Breast epithelium (tissue), 4 donors: ENCODE measurements at regions not wholly inside any gene's neighbourhood (a gene's known extent, or its start where the extent isn't known, plus 50 kb on each side); places are given as distances from the start of the nearest gene placed in this dataset.

Source experiments
- DNase-seq, 2 donors: peaks; one replicate each; pipeline ENCODE4 v3.0.0-alpha.2; 2019; ENCODE audit warnings: low spot score in 2 of 2
- H3K27ac ChIP-seq, 2 donors: fragments of 200-600 bp; sonication (generic) in 1 of 2; one replicate each; pipeline ENCODE4 v1.5.1; 2016 to 2019; ENCODE audit warnings: mild to moderate bottlenecking in 1 of 2
- H3K27me3 ChIP-seq, 2 donors: fragments of 200-600 bp; sonication (generic) in 1 of 2; one replicate each; pipeline versions ENCODE4 v1.5.1 to v1.6.0; 2017 to 2019; ENCODE audit warnings: control low read depth in 1 of 2, mild to moderate bottlenecking in 1 of 2
- H3K36me3 ChIP-seq: fragments of 200-600 bp; one replicate; pipeline ENCODE4 v1.5.1; 2019
- H3K4me1 ChIP-seq, 2 donors: fragments of 200-600 bp; sonication (generic); one replicate each; pipeline ENCODE4 v1.5.1; 2016 to 2019; ENCODE audit warnings: control low read depth in 1 of 2
- H3K4me3 ChIP-seq, 3 donors: fragments of 200-600 bp; sonication (generic); 1 replicate in 2 of 3; 2 replicates in 1 of 3; pipeline ENCODE4 v1.5.1; 2016 to 2019; ENCODE audit warnings: mild to moderate bottlenecking in 3 of 3, moderate library complexity in 2 of 3
- H3K9me3 ChIP-seq, 2 donors: fragments of 200-600 bp; sonication (generic) in 1 of 2; one replicate each; pipeline ENCODE4 v1.5.1; 2016 to 2019; ENCODE audit warnings: control low read depth in 1 of 2
- CTCF ChIP-seq, 3 donors: fragments of 450-650 bp; IDR thresholded peaks; one replicate each; pipeline ENCODE4 v1.5.1; 2016 to 2017; ENCODE audit warnings: antibody characterized with exemption in 3 of 3, mild to moderate bottlenecking in 3 of 3, moderate library complexity in 3 of 3
- POLR2A ChIP-seq: fragments of 450-650 bp; IDR thresholded peaks from one replicate; pipeline ENCODE4 v1.6.1; 2016; ENCODE audit warnings: antibody characterized with exemption, mild to moderate bottlenecking, moderate library complexity
- POLR2AphosphoS5 ChIP-seq, 3 donors: sonication (generic); formaldehyde crosslinking; IDR thresholded peaks; one replicate each; pipeline ENCODE4 v1.6.1; 2017; ENCODE audit warnings: antibody characterized with exemption in 3 of 3
- intact Hi-C: fragments of 100-400 bp; cut with DNase I; formaldehyde crosslinking; loops from one replicate; pipeline ENCODE4 v1.15.1; 2023; ENCODE audit warnings: low total_unique reads

GRCh38 chr11:134560066-134560465 is 148.0 kb upstream of the B3GAT1 start:
- Histone ChIP-seq H3K4me1 (no peaks in the 10 kb centered on the region), H3K9me3 (no peaks in the 10 kb centered on the region), H3K27me3 (no peaks in the 10 kb centered on the region), H3K4me3 (no peak overlapping the region), H3K36me3 (no peaks in the 10 kb centered on the region), H3K27ac (no peak overlapping the region)
- DNase-seq = no peak
- intact Hi-C loops = no loop called here
- TF ChIP-seq POLR2A (no peak), CTCF (IDR thresholded peaks at IDR 0.05) (no peak), POLR2AphosphoS5 (IDR thresholded peaks at IDR 0.05) (no peak)

GRCh38 chr11:134559602-134559962 is 147.5 kb upstream of the B3GAT1 start:
- no peaks in the 10 kb centered on the region for H3K27me3 ChIP-seq
- H3K4me3 ChIP-seq = no peak overlapping the region
- no peaks in the 10 kb centered on the region for H3K9me3 ChIP-seq
- no peak for DNase-seq
- intact Hi-C loops = no loop called here
- H3K4me1 ChIP-seq = no peaks in the 10 kb centered on the region
- H3K36me3 ChIP-seq = no peaks in the 10 kb centered on the region
- no peak for TF ChIP-seq POLR2AphosphoS5 (IDR thresholded peaks at IDR 0.05)
- no peak for TF ChIP-seq CTCF (IDR thresholded peaks at IDR 0.05)
- TF ChIP-seq POLR2A = no peak
- H3K27ac ChIP-seq = no peak overlapping the region

- peak in 1 of 2 donors; percentile 0 for DNase-seq
- intact Hi-C loops = no loop called here
- TF ChIP-seq POLR2A (no peak), POLR2AphosphoS5 (IDR thresholded peaks at IDR 0.05) (no peak), CTCF (IDR thresholded peaks at IDR 0.05) (no peak)
Observed at GRCh38 chr11:134558916-134559601, 147.0 kb upstream of the B3GAT1 start.

GRCh38 chr11:134558258-134558835 is 146.3 kb upstream of the B3GAT1 start:
- no peaks in the 10 kb centered on the region for H3K9me3 ChIP-seq
- no peak overlapping the region for H3K4me3 ChIP-seq
- no peaks in the 10 kb centered on the region for H3K27me3 ChIP-seq
- no peaks in the 10 kb centered on the region for H3K36me3 ChIP-seq
- H3K27ac ChIP-seq = no peak overlapping the region
- DNase-seq = no peak
- TF ChIP-seq CTCF (IDR thresholded peaks at IDR 0.05) (no peak), POLR2AphosphoS5 (IDR thresholded peaks at IDR 0.05) (no peak), POLR2A (no peak)
- no peaks in the 10 kb centered on the region for H3K4me1 ChIP-seq
- intact Hi-C loops = no loop called here

More at GRCh38 chr11:134558916-134559601, 147.0 kb upstream of the B3GAT1 start:
- no peaks in the 10 kb centered on the region for H3K9me3 ChIP-seq
- H3K4me3 ChIP-seq = no peak overlapping the region
- no peak overlapping the region for H3K27ac ChIP-seq
- no peaks in the 10 kb centered on the region for H3K36me3 ChIP-seq
- H3K4me1 ChIP-seq = no peaks in the 10 kb centered on the region
- no peaks in the 10 kb centered on the region for H3K27me3 ChIP-seq

GRCh38 chr11:134557571-134558257 is 145.7 kb upstream of the B3GAT1 start:
- no peak overlapping the region for H3K4me3 ChIP-seq
- intact Hi-C loops = no loop called here
- no peak for DNase-seq
- no peak overlapping the region for H3K27ac ChIP-seq
- H3K4me1 ChIP-seq = no peaks in the 10 kb centered on the region
- H3K9me3 ChIP-seq = no peaks in the 10 kb centered on the region
- TF ChIP-seq POLR2A = no peak
- no peaks in the 10 kb centered on the region for H3K27me3 ChIP-seq
- no peaks in the 10 kb centered on the region for H3K36me3 ChIP-seq
